Endothelial cell of umbilical vein (primary cell): ENCODE measurements at regions not wholly inside any gene's neighbourhood (a gene's known extent, or its start where the extent isn't known, plus 50 kb on each side); places are given as distances from the start of the nearest gene placed in this dataset.

Experiments
- JUN ChIP-seq: IDR thresholded peaks from 2 replicates; pipeline ENCODE4 v1.6.1; 2011; ENCODE audit warnings: borderline replicate concordance, low read depth; ENCODE audit not compliant: insufficient read length, insufficient read depth
- POLR2AphosphoS5 ChIP-seq: IDR thresholded peaks from 2 replicates; pipeline ENCODE4 v1.6.1; 2012; ENCODE audit warnings: low read depth, mild to moderate bottlenecking, control low read depth, low read length, moderate library complexity; ENCODE audit not compliant: insufficient read depth
- TF ChIP-seq, protein P1 (sequence below), 2 donors: IDR thresholded peaks; 1 replicate in 1 of 2; 2 replicates in 1 of 2; pipeline ENCODE4 v1.5.1; 2011; ENCODE audit warnings: low read length in 2 of 2, mild to moderate bottlenecking in 2 of 2, moderate library complexity in 2 of 2, control low read depth in 1 of 2, inconsistent platforms in 1 of 2, low read depth in 1 of 2; ENCODE audit not compliant: insufficient read depth in 1 of 2; ENCODE audit errors: extremely low read depth in 1 of 2
- TF ChIP-seq, protein P2 (sequence below): IDR thresholded peaks from 2 replicates; pipeline ENCODE4 v1.6.1; 2011; ENCODE audit not compliant: insufficient read depth, insufficient read length

DNA sequence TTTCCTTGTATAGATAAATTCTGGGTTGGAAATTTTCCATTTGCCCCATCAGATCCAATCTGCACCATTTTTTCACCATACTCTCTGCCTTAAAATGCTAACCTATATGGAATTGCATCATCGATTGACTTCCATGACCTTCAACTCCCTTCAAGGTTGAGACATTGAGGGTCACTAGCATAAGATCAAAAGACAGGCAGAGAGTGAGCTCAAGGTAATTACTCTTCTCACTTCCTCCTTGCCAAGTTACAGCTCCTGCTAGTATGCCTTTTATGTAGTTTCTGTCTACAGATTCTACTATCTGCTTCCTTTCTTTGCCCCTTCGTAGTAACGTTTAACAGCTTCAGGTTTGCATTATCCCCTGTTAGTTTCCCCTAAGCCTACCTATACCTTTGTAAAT is 1127.7 kb upstream of the LRRTM3 start:
- TF ChIP-seq, protein P1, sequence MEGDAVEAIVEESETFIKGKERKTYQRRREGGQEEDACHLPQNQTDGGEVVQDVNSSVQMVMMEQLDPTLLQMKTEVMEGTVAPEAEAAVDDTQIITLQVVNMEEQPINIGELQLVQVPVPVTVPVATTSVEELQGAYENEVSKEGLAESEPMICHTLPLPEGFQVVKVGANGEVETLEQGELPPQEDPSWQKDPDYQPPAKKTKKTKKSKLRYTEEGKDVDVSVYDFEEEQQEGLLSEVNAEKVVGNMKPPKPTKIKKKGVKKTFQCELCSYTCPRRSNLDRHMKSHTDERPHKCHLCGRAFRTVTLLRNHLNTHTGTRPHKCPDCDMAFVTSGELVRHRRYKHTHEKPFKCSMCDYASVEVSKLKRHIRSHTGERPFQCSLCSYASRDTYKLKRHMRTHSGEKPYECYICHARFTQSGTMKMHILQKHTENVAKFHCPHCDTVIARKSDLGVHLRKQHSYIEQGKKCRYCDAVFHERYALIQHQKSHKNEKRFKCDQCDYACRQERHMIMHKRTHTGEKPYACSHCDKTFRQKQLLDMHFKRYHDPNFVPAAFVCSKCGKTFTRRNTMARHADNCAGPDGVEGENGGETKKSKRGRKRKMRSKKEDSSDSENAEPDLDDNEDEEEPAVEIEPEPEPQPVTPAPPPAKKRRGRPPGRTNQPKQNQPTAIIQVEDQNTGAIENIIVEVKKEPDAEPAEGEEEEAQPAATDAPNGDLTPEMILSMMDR (IDR thresholded peaks at IDR 0.05; ENCODE audit: extremely low read depth in 1 of 2, insufficient read depth in 1 of 2, low read depth in 1 of 2, low read length in 2 of 2), result no peak
- TF ChIP-seq, protein P2, sequence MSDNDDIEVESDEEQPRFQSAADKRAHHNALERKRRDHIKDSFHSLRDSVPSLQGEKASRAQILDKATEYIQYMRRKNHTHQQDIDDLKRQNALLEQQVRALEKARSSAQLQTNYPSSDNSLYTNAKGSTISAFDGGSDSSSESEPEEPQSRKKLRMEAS, result no peak
- TF ChIP-seq JUN (no peak), POLR2AphosphoS5 (no peak)
